GM12864 (cell line): ENCODE measurements at regions not wholly inside any gene's neighbourhood (a gene's known extent, or its start where the extent isn't known, plus 50 kb on each side); places are given as distances from the start of the nearest gene placed in this dataset.

ENCODE experiments used
- DNase-seq: peaks from one replicate; pipeline ENCODE4 v3.0.0-alpha.2; 2011; ENCODE audit warnings: low read depth
- H3K4me3 ChIP-seq: 2 replicates; pipeline ENCODE4 v1.5.1; 2011; ENCODE audit warnings: mild to moderate bottlenecking, low read depth, low read length, control low read depth
- CTCF ChIP-seq: IDR thresholded peaks from 2 replicates; pipeline ENCODE4 v1.5.1; 2011; ENCODE audit warnings: low read depth, mild to moderate bottlenecking, moderate library complexity, low read length, control low read depth, inconsistent platforms; ENCODE audit errors: missing control alignments

- H3K4me3 ChIP-seq, result no peak overlapping the region
- TF ChIP-seq CTCF, result no peak
- DNase-seq, result no peak
Observed at GRCh38 chr13:95352486-95352885, 51.2 kb upstream of the ABCC4 start.

- no peak for TF ChIP-seq CTCF
Observed at GRCh38 chr13:95354156-95354555, 52.9 kb upstream of the ABCC4 start.

GRCh38 chr13:95354680-95355487 lies 53.6 kb upstream of the ABCC4 start:
- DNase-seq, result no peak
- TF ChIP-seq CTCF, result no peak
- H3K4me3 ChIP-seq, result no peak overlapping the region

More at GRCh38 chr13:95354156-95354555, 52.9 kb upstream of the ABCC4 start:
- no peak for DNase-seq
- H3K4me3 ChIP-seq, result no peak overlapping the region

GRCh38 chr13:95355494-95355893 lies 54.2 kb upstream of the ABCC4 start:
- TF ChIP-seq CTCF, result no peak
- no peak overlapping the region for H3K4me3 ChIP-seq
- no peak for DNase-seq

- no peak overlapping the region for H3K4me3 ChIP-seq
- no peak for TF ChIP-seq CTCF
- DNase-seq, result no peak
Observed at GRCh38 chr13:95356916-95357315, 55.7 kb upstream of the ABCC4 start.

- DNase-seq, result no peak
- no peak for TF ChIP-seq CTCF
- H3K4me3 ChIP-seq, result no peak overlapping the region
Observed at GRCh38 chr13:95357875-95358274, 56.6 kb upstream of the ABCC4 start.

GRCh38 chr13:95360052-95360451 lies 58.8 kb upstream of the ABCC4 start:
- H3K4me3 ChIP-seq, result no peak overlapping the region
- TF ChIP-seq CTCF, result no peak
- DNase-seq, result no peak
